ENCODE measurements at regions not wholly inside any gene's neighbourhood (a gene's known extent, or its start where the extent isn't known, plus 50 kb on each side); places are given as distances from the start of the nearest gene placed in this dataset.

- no peak for TF ChIP-seq CTCF (IDR thresholded peaks at IDR 0.05; ENCODE audit: low read depth, low read length)
Observed at GRCh38 chr10:10294184-10294880, 723.3 kb upstream of the CELF2 start.

GRCh38 chr10:10294881-10295529, 722.7 kb upstream of the CELF2 start:
- no peak overlapping the region for H3K4me3 ChIP-seq (replicated peaks in 1 of 2; ENCODE audit: low read depth in 2 of 2, low read length in 2 of 2)

More at GRCh38 chr10:10294184-10294880, 723.3 kb upstream of the CELF2 start:
- no peak for DNase-seq (ENCODE audit: low read depth in 2 of 2)
- no peak overlapping the region for H3K4me3 ChIP-seq (replicated peaks in 1 of 2; ENCODE audit: low read depth in 2 of 2, low read length in 2 of 2)

GRCh38 chr10:10295537-10295936, 722.1 kb upstream of the CELF2 start:
- TF ChIP-seq CTCF (IDR thresholded peaks at IDR 0.05; ENCODE audit: low read depth, low read length), result no peak
- H3K4me3 ChIP-seq (replicated peaks in 1 of 2; ENCODE audit: low read depth in 2 of 2, low read length in 2 of 2), result no peak overlapping the region
- no peak for DNase-seq (ENCODE audit: low read depth in 2 of 2)

More at GRCh38 chr10:10294881-10295529, 722.7 kb upstream of the CELF2 start:
- TF ChIP-seq CTCF (IDR thresholded peaks at IDR 0.05; ENCODE audit: low read depth, low read length), result no peak
- no peak for DNase-seq (ENCODE audit: low read depth in 2 of 2)

- no peak for TF ChIP-seq CTCF (IDR thresholded peaks at IDR 0.05; ENCODE audit: low read depth, low read length)
- no peak for DNase-seq (ENCODE audit: low read depth in 2 of 2)
- H3K4me3 ChIP-seq (replicated peaks in 1 of 2; ENCODE audit: low read depth in 2 of 2, low read length in 2 of 2), result no peak overlapping the region
Observed at GRCh38 chr10:10302689-10303088, 715.0 kb upstream of the CELF2 start.

GRCh38 chr10:10307036-10307435, 710.6 kb upstream of the CELF2 start:
- no peak for TF ChIP-seq CTCF (IDR thresholded peaks at IDR 0.05; ENCODE audit: low read depth, low read length)
- no peak for DNase-seq (ENCODE audit: low read depth in 2 of 2)
- no peak overlapping the region for H3K4me3 ChIP-seq (replicated peaks in 1 of 2; ENCODE audit: low read depth in 2 of 2, low read length in 2 of 2)

GRCh38 chr10:10307551-10307950, 710.1 kb upstream of the CELF2 start:
- H3K4me3 ChIP-seq (replicated peaks in 1 of 2; ENCODE audit: low read depth in 2 of 2, low read length in 2 of 2), result no peak overlapping the region
- DNase-seq (ENCODE audit: low read depth in 2 of 2), result no peak
- TF ChIP-seq CTCF (IDR thresholded peaks at IDR 0.05; ENCODE audit: low read depth, low read length), result no peak
